HCT116 (cell line): ENCODE measurements at regions not wholly inside any gene's neighbourhood (a gene's known extent, or its start where the extent isn't known, plus 50 kb on each side); places are given as distances from the start of the nearest gene placed in this dataset.

Source experiments
- EZH2phosphoT487 ChIP-seq: fragments of 200-600 bp; IDR thresholded peaks from 2 replicates; pipeline ENCODE4 v1.6.1; 2018; ENCODE audit warnings: antibody characterized with exemption, borderline replicate concordance
- POLR2A ChIP-seq: IDR thresholded peaks from 2 replicates; pipeline ENCODE4 v1.7.0; 2011; ENCODE audit warnings: borderline replicate concordance; ENCODE audit not compliant: insufficient read depth, insufficient read length; ENCODE audit errors: extremely low read depth
- TCF7L2 ChIP-seq: IDR thresholded peaks from 2 replicates; pipeline ENCODE4 v1.7.0; 2011; ENCODE audit warnings: borderline replicate concordance, inconsistent platforms; ENCODE audit not compliant: insufficient read depth, insufficient read length; ENCODE audit errors: extremely low read depth
- YY1 ChIP-seq: IDR thresholded peaks from 2 replicates; pipeline ENCODE4 v1.6.1; 2011; ENCODE audit warnings: low read length, low read depth, moderate library complexity, mild to moderate bottlenecking; ENCODE audit not compliant: insufficient replicate concordance; ENCODE audit errors: extremely low read depth
- TF ChIP-seq, protein P1 (sequence below), 3 experiments: fragments of 200-600 bp in 1 of 3; sonication (generic) in 1 of 3; IDR thresholded peaks in 2 of 3; conservative IDR thresholded peaks in 1 of 3; 2 replicates each; pipeline ENCODE4 v1.5.1; 2012 to 2017; ENCODE audit warnings: low read depth in 2 of 3, low read length in 2 of 3, antibody characterized with exemption in 1 of 3, borderline replicate concordance in 1 of 3, control low read depth in 1 of 3, mild to moderate bottlenecking in 1 of 3, mixed read lengths in 1 of 3, mixed run types in 1 of 3, moderate library complexity in 1 of 3; ENCODE audit not compliant: insufficient read depth in 1 of 3
- TF ChIP-seq, protein P2 (sequence below): IDR thresholded peaks from 2 replicates; pipeline ENCODE4 v1.6.1; 2012; ENCODE audit warnings: low read depth
- TF ChIP-seq, protein P3 (sequence below): IDR thresholded peaks from 2 replicates; pipeline ENCODE4 v1.6.1; 2012

DNA sequence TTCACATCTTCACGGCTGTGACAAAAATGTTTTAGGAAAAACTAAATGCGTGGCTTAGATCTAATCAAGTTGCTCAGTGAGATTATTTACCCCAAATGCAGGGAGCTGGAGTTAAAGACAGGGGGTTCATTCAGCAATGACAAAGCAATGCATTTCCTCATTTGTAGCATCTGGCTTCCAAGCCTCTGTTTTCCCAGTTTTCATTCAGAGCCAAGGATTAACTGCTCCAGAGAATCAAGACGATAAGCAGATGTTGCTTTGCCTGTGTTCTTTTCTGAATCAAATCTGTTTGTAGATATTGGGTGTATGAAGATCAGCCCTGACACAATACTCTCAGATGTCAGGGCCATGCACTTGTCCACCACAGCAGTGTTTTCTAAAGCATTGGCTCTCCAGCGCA, 147.4 kb upstream of the SIX2 start:
- TF ChIP-seq, protein P1, sequence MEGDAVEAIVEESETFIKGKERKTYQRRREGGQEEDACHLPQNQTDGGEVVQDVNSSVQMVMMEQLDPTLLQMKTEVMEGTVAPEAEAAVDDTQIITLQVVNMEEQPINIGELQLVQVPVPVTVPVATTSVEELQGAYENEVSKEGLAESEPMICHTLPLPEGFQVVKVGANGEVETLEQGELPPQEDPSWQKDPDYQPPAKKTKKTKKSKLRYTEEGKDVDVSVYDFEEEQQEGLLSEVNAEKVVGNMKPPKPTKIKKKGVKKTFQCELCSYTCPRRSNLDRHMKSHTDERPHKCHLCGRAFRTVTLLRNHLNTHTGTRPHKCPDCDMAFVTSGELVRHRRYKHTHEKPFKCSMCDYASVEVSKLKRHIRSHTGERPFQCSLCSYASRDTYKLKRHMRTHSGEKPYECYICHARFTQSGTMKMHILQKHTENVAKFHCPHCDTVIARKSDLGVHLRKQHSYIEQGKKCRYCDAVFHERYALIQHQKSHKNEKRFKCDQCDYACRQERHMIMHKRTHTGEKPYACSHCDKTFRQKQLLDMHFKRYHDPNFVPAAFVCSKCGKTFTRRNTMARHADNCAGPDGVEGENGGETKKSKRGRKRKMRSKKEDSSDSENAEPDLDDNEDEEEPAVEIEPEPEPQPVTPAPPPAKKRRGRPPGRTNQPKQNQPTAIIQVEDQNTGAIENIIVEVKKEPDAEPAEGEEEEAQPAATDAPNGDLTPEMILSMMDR (IDR thresholded peaks at IDR 0.05 in 2 of 3, conservative IDR thresholded peaks at IDR 0.05 in 1 of 3; ENCODE audit: borderline replicate concordance in 1 of 3, insufficient read depth in 1 of 3, low read depth in 2 of 3, low read length in 2 of 3) = no peak
- TF ChIP-seq YY1 (no peak), TCF7L2 (no peak), EZH2phosphoT487 (no peak), POLR2A (no peak)
- TF ChIP-seq, protein P2, sequence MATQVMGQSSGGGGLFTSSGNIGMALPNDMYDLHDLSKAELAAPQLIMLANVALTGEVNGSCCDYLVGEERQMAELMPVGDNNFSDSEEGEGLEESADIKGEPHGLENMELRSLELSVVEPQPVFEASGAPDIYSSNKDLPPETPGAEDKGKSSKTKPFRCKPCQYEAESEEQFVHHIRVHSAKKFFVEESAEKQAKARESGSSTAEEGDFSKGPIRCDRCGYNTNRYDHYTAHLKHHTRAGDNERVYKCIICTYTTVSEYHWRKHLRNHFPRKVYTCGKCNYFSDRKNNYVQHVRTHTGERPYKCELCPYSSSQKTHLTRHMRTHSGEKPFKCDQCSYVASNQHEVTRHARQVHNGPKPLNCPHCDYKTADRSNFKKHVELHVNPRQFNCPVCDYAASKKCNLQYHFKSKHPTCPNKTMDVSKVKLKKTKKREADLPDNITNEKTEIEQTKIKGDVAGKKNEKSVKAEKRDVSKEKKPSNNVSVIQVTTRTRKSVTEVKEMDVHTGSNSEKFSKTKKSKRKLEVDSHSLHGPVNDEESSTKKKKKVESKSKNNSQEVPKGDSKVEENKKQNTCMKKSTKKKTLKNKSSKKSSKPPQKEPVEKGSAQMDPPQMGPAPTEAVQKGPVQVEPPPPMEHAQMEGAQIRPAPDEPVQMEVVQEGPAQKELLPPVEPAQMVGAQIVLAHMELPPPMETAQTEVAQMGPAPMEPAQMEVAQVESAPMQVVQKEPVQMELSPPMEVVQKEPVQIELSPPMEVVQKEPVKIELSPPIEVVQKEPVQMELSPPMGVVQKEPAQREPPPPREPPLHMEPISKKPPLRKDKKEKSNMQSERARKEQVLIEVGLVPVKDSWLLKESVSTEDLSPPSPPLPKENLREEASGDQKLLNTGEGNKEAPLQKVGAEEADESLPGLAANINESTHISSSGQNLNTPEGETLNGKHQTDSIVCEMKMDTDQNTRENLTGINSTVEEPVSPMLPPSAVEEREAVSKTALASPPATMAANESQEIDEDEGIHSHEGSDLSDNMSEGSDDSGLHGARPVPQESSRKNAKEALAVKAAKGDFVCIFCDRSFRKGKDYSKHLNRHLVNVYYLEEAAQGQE = no peak
- TF ChIP-seq, protein P3, sequence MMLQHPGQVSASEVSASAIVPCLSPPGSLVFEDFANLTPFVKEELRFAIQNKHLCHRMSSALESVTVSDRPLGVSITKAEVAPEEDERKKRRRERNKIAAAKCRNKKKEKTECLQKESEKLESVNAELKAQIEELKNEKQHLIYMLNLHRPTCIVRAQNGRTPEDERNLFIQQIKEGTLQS = no peak
